ENCODE measurements at regions not wholly inside any gene's neighbourhood (a gene's known extent, or its start where the extent isn't known, plus 50 kb on each side); places are given as distances from the start of the nearest gene placed in this dataset.
A peak's percentile ranks its signal among the peaks of the same experiment; 100 is the strongest.

GRCh38 chr2:105569606-105570005 is 170.8 kb upstream of the FHL2 start:
- TF ChIP-seq, protein P1, sequence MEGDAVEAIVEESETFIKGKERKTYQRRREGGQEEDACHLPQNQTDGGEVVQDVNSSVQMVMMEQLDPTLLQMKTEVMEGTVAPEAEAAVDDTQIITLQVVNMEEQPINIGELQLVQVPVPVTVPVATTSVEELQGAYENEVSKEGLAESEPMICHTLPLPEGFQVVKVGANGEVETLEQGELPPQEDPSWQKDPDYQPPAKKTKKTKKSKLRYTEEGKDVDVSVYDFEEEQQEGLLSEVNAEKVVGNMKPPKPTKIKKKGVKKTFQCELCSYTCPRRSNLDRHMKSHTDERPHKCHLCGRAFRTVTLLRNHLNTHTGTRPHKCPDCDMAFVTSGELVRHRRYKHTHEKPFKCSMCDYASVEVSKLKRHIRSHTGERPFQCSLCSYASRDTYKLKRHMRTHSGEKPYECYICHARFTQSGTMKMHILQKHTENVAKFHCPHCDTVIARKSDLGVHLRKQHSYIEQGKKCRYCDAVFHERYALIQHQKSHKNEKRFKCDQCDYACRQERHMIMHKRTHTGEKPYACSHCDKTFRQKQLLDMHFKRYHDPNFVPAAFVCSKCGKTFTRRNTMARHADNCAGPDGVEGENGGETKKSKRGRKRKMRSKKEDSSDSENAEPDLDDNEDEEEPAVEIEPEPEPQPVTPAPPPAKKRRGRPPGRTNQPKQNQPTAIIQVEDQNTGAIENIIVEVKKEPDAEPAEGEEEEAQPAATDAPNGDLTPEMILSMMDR (IDR thresholded peaks at IDR 0.05): no peak
- Mint-ChIP-seq H3K36me3 (ENCODE audit: low read depth) (no peaks in the 10 kb centered on the region), H3K9me3 (no peaks in the 10 kb centered on the region), H3K27me3 (no peaks in the 10 kb centered on the region), H3K4me1 (ENCODE audit: low read depth) (peaks cover 12% of the 10 kb centered on the region), H3K27ac (no peak overlapping the region), H3K4me3 (no peak overlapping the region)
- ChIA-PET POLR2A (no interaction called here), CTCF (no interaction called here)
- intact Hi-C loops (cut with micrococcal nuclease): no loop called here
- DNase-seq (no peak), ATAC-seq (no peak)

- Mint-ChIP-seq H3K27me3 (no peaks in the 10 kb centered on the region), H3K36me3 (ENCODE audit: low read depth) (no peaks in the 10 kb centered on the region), H3K4me1 (ENCODE audit: low read depth) (peaks cover 10% of the 10 kb centered on the region), H3K4me3 (peak overlapping the region; percentile 26), H3K27ac (no peak overlapping the region), H3K9me3 (no peaks in the 10 kb centered on the region)
- CTCF ChIA-PET: interaction anchor here (3.8 kb wide), 1 partner anchor 9 kb away, joined by 15 read pairs; no protein-coding TSS in a partner anchor
- DNase-seq (no peak), ATAC-seq (peak; percentile 39)
- POLR2A ChIA-PET: interaction anchor here (0.7 to 1.0 kb wide), 2 partner anchors 11 to 527 kb away, joined by 3 read pairs; no protein-coding TSS in a partner anchor
- intact Hi-C loops (cut with micrococcal nuclease): no loop called here
- TF ChIP-seq, protein P1 (IDR thresholded peaks at IDR 0.05): no peak
Observed at GRCh38 chr2:105567996-105568494, 169.2 kb upstream of the FHL2 start.

DNA sequence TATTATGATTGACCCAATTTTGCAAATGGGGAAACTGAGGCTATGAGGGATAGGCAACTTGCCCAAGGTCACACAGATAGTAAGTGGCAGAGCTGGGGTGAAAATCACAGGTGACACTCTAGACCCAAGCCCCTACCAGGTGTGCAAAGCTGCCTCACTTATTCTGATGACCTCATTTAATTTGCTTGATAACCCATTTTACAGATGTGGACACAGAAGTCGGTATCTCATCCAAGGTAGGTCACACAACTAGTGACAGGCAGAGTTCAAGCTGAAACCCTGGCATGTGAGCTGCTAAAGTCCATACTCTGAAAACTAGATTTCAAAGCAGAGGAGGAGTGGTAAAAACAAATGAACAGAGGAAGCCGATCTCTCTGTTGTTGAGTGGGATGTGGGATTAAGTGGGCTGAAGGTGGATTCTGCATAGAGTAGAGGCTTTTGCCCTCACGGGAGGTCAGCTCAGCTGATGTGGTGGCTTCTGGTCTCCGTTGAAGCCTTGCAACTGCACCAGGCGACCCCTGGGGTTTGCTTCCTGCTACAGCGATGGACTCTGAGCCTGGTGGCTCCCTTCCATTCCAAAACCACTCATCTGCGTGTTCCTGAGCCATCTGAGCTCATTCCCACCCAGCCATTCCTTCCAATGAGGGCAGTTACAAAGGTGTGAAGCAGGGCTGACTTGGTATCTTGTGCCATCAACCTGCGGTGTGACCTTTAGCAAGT is 164.3 kb upstream of the FHL2 start:
- Mint-ChIP-seq H3K4me3 (no peak overlapping the region), H3K4me1 (ENCODE audit: low read depth) (no peaks in the 10 kb centered on the region)
- CTCF ChIA-PET: interaction anchor here (1.2 kb wide), 1 partner anchor 18 kb away, joined by 4 read pairs; no protein-coding TSS in a partner anchor

GRCh38 chr2:105561401-105561800 is 162.6 kb upstream of the FHL2 start:
- no peak overlapping the region for H3K27ac Mint-ChIP-seq
- no peaks in the 10 kb centered on the region for H3K36me3 Mint-ChIP-seq (ENCODE audit: low read depth)
- H3K27me3 Mint-ChIP-seq: peaks cover 6% of the 10 kb centered on the region
- intact Hi-C loops (cut with micrococcal nuclease): no loop called here
- ATAC-seq: no peak
- H3K9me3 Mint-ChIP-seq: no peaks in the 10 kb centered on the region
- DNase-seq: no peak
- TF ChIP-seq, protein P1 (IDR thresholded peaks at IDR 0.05): no peak
- POLR2A ChIA-PET: no interaction called here
- H3K4me3 Mint-ChIP-seq: no peak overlapping the region
- CTCF ChIA-PET: interaction anchor here (1.4 to 1.6 kb wide), 2 partner anchors 14 to 15 kb away, joined by 4 read pairs; no protein-coding TSS in a partner anchor
- no peaks in the 10 kb centered on the region for H3K4me1 Mint-ChIP-seq (ENCODE audit: low read depth)

More for the DNA sequence above, 164.3 kb upstream of the FHL2 start:
- H3K27ac Mint-ChIP-seq: no peak overlapping the region
- intact Hi-C loops (cut with micrococcal nuclease): no loop called here
- TF ChIP-seq, protein P1 (IDR thresholded peaks at IDR 0.05): no peak
- no peak for ATAC-seq
- H3K27me3 Mint-ChIP-seq: peaks cover 5% of the 10 kb centered on the region
- no peak for DNase-seq
- no peaks in the 10 kb centered on the region for H3K36me3 Mint-ChIP-seq (ENCODE audit: low read depth)
- H3K9me3 Mint-ChIP-seq: no peaks in the 10 kb centered on the region
- POLR2A ChIA-PET: no interaction called here

- Mint-ChIP-seq H3K36me3 (ENCODE audit: low read depth) (no peaks in the 10 kb centered on the region), H3K27me3 (peaks cover 6% of the 10 kb centered on the region), H3K4me3 (no peak overlapping the region), H3K27ac (no peak overlapping the region), H3K4me1 (ENCODE audit: low read depth) (no peaks in the 10 kb centered on the region), H3K9me3 (no peaks in the 10 kb centered on the region)
- CTCF ChIA-PET: interaction anchor here (1.6 kb wide), 1 partner anchor 13 kb away, joined by 4 read pairs; no protein-coding TSS in a partner anchor
- ATAC-seq: no peak
- POLR2A ChIA-PET: no interaction called here
- intact Hi-C loops (cut with micrococcal nuclease): no loop called here
- DNase-seq: no peak
- TF ChIP-seq, protein P1 (IDR thresholded peaks at IDR 0.05): no peak
Observed at GRCh38 chr2:105560157-105560556, 161.3 kb upstream of the FHL2 start.
